ENCODE measurements at regions not wholly inside any gene's neighbourhood (a gene's known extent, or its start where the extent isn't known, plus 50 kb on each side); places are given as distances from the start of the nearest gene placed in this dataset.

- Histone ChIP-seq H3K4me3 (ENCODE audit: low read length) (no peak overlapping the region), H3K4me1 (ENCODE audit: control insufficient read depth, insufficient read depth, low read length) (no peaks in the 10 kb centered on the region), H3K36me3 (ENCODE audit: control insufficient read depth, insufficient read depth, low read length) (no peaks in the 10 kb centered on the region), H3K27ac (ENCODE audit: low read length) (no peak overlapping the region), H3K27me3 (ENCODE audit: control insufficient read depth, insufficient read depth, low read length) (no peaks in the 10 kb centered on the region), H3K9me3 (ENCODE audit: control insufficient read depth, low read depth, low read length) (no peaks in the 10 kb centered on the region)
- WGBS (ENCODE audit: insufficient coverage, low lambda C conversion rate): 0% methylated on average over 4 of the region's 6 CpGs
- DNase-seq: peak; percentile 40 to 41
Observed at GRCh38 chr13:31909864-31910551, 121.6 kb upstream of the FRY start.

- no peaks in the 10 kb centered on the region for H3K36me3 ChIP-seq (ENCODE audit: control insufficient read depth, insufficient read depth, low read length)
- WGBS (ENCODE audit: insufficient coverage, low lambda C conversion rate): no CpG with 5 or more reads among the region's 2 CpGs
- no peaks in the 10 kb centered on the region for H3K9me3 ChIP-seq (ENCODE audit: control insufficient read depth, low read depth, low read length)
- no peak for DNase-seq
- no peak overlapping the region for H3K4me3 ChIP-seq (ENCODE audit: low read length)
- no peak overlapping the region for H3K27ac ChIP-seq (ENCODE audit: low read length)
- H3K4me1 ChIP-seq (ENCODE audit: control insufficient read depth, insufficient read depth, low read length): no peaks in the 10 kb centered on the region
- H3K27me3 ChIP-seq (ENCODE audit: control insufficient read depth, insufficient read depth, low read length): no peaks in the 10 kb centered on the region
Observed at GRCh38 chr13:31910633-31911032, 120.9 kb upstream of the FRY start.

- Histone ChIP-seq H3K27me3 (ENCODE audit: control insufficient read depth, insufficient read depth, low read length) (no peaks in the 10 kb centered on the region), H3K9me3 (ENCODE audit: control insufficient read depth, low read depth, low read length) (no peaks in the 10 kb centered on the region), H3K4me1 (ENCODE audit: control insufficient read depth, insufficient read depth, low read length) (no peaks in the 10 kb centered on the region), H3K36me3 (ENCODE audit: control insufficient read depth, insufficient read depth, low read length) (no peaks in the 10 kb centered on the region), H3K27ac (ENCODE audit: low read length) (no peak overlapping the region), H3K4me3 (ENCODE audit: low read length) (no peak overlapping the region)
- no peak for DNase-seq
- 80% methylated on average over 1 of the region's 2 CpGs for whole genome bisulfite sequencing (ENCODE audit: insufficient coverage, low lambda C conversion rate)
Observed at GRCh38 chr13:31912647-31913401, 118.8 kb upstream of the FRY start.

GRCh38 chr13:31913459-31913858, 118.1 kb upstream of the FRY start:
- no CpG with 5 or more reads among the region's 2 CpGs for WGBS (ENCODE audit: insufficient coverage, low lambda C conversion rate)
- no peaks in the 10 kb centered on the region for H3K4me1 ChIP-seq (ENCODE audit: control insufficient read depth, insufficient read depth, low read length)
- no peaks in the 10 kb centered on the region for H3K36me3 ChIP-seq (ENCODE audit: control insufficient read depth, insufficient read depth, low read length)
- H3K27me3 ChIP-seq (ENCODE audit: control insufficient read depth, insufficient read depth, low read length): no peaks in the 10 kb centered on the region
- H3K9me3 ChIP-seq (ENCODE audit: control insufficient read depth, low read depth, low read length): no peaks in the 10 kb centered on the region
- H3K4me3 ChIP-seq (ENCODE audit: low read length): no peak overlapping the region
- H3K27ac ChIP-seq (ENCODE audit: low read length): no peak overlapping the region
- no peak for DNase-seq

GRCh38 chr13:31914843-31915242, 116.7 kb upstream of the FRY start:
- Histone ChIP-seq H3K36me3 (ENCODE audit: control insufficient read depth, insufficient read depth, low read length) (no peaks in the 10 kb centered on the region), H3K27ac (ENCODE audit: low read length) (no peak overlapping the region), H3K4me1 (ENCODE audit: control insufficient read depth, insufficient read depth, low read length) (no peaks in the 10 kb centered on the region), H3K9me3 (ENCODE audit: control insufficient read depth, low read depth, low read length) (no peaks in the 10 kb centered on the region), H3K27me3 (ENCODE audit: control insufficient read depth, insufficient read depth, low read length) (no peaks in the 10 kb centered on the region), H3K4me3 (ENCODE audit: low read length) (no peak overlapping the region)
- no peak for DNase-seq
- WGBS (ENCODE audit: insufficient coverage, low lambda C conversion rate): 100% methylated on average over 1 of the region's 4 CpGs

GRCh38 chr13:31918707-31919106, 112.9 kb upstream of the FRY start:
- Histone ChIP-seq H3K9me3 (ENCODE audit: control insufficient read depth, low read depth, low read length) (no peaks in the 10 kb centered on the region), H3K4me1 (ENCODE audit: control insufficient read depth, insufficient read depth, low read length) (no peaks in the 10 kb centered on the region), H3K36me3 (ENCODE audit: control insufficient read depth, insufficient read depth, low read length) (no peaks in the 10 kb centered on the region), H3K4me3 (ENCODE audit: low read length) (no peak overlapping the region), H3K27ac (ENCODE audit: low read length) (no peak overlapping the region), H3K27me3 (ENCODE audit: control insufficient read depth, insufficient read depth, low read length) (no peaks in the 10 kb centered on the region)
- DNase-seq: no peak
- WGBS (ENCODE audit: insufficient coverage, low lambda C conversion rate): no CpG with 5 or more reads among the region's 2 CpGs

GRCh38 chr13:31919241-31919640, 112.3 kb upstream of the FRY start:
- DNase-seq: no peak
- Histone ChIP-seq H3K36me3 (ENCODE audit: control insufficient read depth, insufficient read depth, low read length) (no peaks in the 10 kb centered on the region), H3K4me3 (ENCODE audit: low read length) (no peak overlapping the region), H3K27me3 (ENCODE audit: control insufficient read depth, insufficient read depth, low read length) (no peaks in the 10 kb centered on the region), H3K4me1 (ENCODE audit: control insufficient read depth, insufficient read depth, low read length) (no peaks in the 10 kb centered on the region), H3K27ac (ENCODE audit: low read length) (no peak overlapping the region), H3K9me3 (ENCODE audit: control insufficient read depth, low read depth, low read length) (no peaks in the 10 kb centered on the region)
- WGBS (ENCODE audit: insufficient coverage, low lambda C conversion rate): 100% methylated on average over 1 of the region's 2 CpGs

- Histone ChIP-seq H3K4me1 (ENCODE audit: control insufficient read depth, insufficient read depth, low read length) (no peaks in the 10 kb centered on the region), H3K4me3 (ENCODE audit: low read length) (no peak overlapping the region), H3K9me3 (ENCODE audit: control insufficient read depth, low read depth, low read length) (no peaks in the 10 kb centered on the region), H3K36me3 (ENCODE audit: control insufficient read depth, insufficient read depth, low read length) (no peaks in the 10 kb centered on the region), H3K27ac (ENCODE audit: low read length) (no peak overlapping the region), H3K27me3 (ENCODE audit: control insufficient read depth, insufficient read depth, low read length) (no peaks in the 10 kb centered on the region)
- 62% methylated on average over 3 of the region's 4 CpGs for WGBS (ENCODE audit: insufficient coverage, low lambda C conversion rate)
- no peak for DNase-seq
Observed at GRCh38 chr13:31919971-31920726, 111.4 kb upstream of the FRY start.

- H3K4me1 ChIP-seq (ENCODE audit: control insufficient read depth, insufficient read depth, low read length): no peaks in the 10 kb centered on the region
- H3K27ac ChIP-seq (ENCODE audit: low read length): no peak overlapping the region
- H3K27me3 ChIP-seq (ENCODE audit: control insufficient read depth, insufficient read depth, low read length): no peaks in the 10 kb centered on the region
- H3K36me3 ChIP-seq (ENCODE audit: control insufficient read depth, insufficient read depth, low read length): no peaks in the 10 kb centered on the region
- no peaks in the 10 kb centered on the region for H3K9me3 ChIP-seq (ENCODE audit: control insufficient read depth, low read depth, low read length)
- no peak overlapping the region for H3K4me3 ChIP-seq (ENCODE audit: low read length)
- no CpG with 5 or more reads among the region's 2 CpGs for WGBS (ENCODE audit: insufficient coverage, low lambda C conversion rate)
- DNase-seq: no peak
Observed at GRCh38 chr13:31920727-31921100, 110.9 kb upstream of the FRY start.

- Histone ChIP-seq H3K36me3 (ENCODE audit: control insufficient read depth, insufficient read depth, low read length) (no peaks in the 10 kb centered on the region), H3K9me3 (ENCODE audit: control insufficient read depth, low read depth, low read length) (no peaks in the 10 kb centered on the region), H3K4me3 (ENCODE audit: low read length) (no peak overlapping the region), H3K27ac (ENCODE audit: low read length) (no peak overlapping the region), H3K4me1 (ENCODE audit: control insufficient read depth, insufficient read depth, low read length) (peaks cover 8% of the 10 kb centered on the region), H3K27me3 (ENCODE audit: control insufficient read depth, insufficient read depth, low read length) (no peaks in the 10 kb centered on the region)
- 100% methylated on average over 1 of the region's 1 CpG for WGBS (ENCODE audit: insufficient coverage, low lambda C conversion rate)
- DNase-seq: no peak
Observed at GRCh38 chr13:31922724-31923123, 108.8 kb upstream of the FRY start.
